ENCODE measurements at regions not wholly inside any gene's neighbourhood (a gene's known extent, or its start where the extent isn't known, plus 50 kb on each side); places are given as distances from the start of the nearest gene placed in this dataset.
"Not testable (repeated sequence)": the region's sequence is repeated elsewhere in the genome, so short reads cannot be mapped to it uniquely, and the experiment has no call there.

DNA sequence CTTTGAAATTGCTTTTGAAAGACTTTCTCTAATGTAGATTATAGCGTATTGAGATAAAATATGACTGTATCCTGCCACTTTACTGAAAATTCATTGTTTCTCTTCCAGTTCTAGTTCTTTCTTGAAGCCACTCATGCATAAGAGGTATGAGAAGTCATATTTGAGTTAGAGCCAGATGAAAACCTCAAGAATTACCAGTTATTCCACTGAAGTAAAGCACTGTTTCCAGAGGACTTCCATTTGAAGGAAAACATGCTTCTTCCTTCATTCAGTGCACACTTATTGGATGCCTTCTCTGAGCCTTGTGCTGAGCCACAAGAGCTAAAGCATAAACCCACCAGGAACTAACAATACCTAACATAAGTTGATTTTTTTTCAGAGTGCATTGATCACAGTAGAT, 513.4 kb downstream of the ZNF385D start:
- Histone ChIP-seq H3K36me3 (ENCODE audit: insufficient read depth, low read length) (no peaks in the 10 kb centered on the region), H3K4me2 (ENCODE audit: low read length) (no peak overlapping the region), H3K4me1 (ENCODE audit: control insufficient read depth, insufficient read depth, low read length) (no peaks in the 10 kb centered on the region), H3K9me3 (replicated peaks; ENCODE audit: low read length) (no peaks in the 10 kb centered on the region), H3K9ac (ENCODE audit: low read depth, low read length) (no peak overlapping the region), H3K4me3 (ENCODE audit: low read length) (no peak overlapping the region), H3K27me3 (ENCODE audit: control insufficient read depth, insufficient read depth, low read length) (no peaks in the 10 kb centered on the region)

DNA sequence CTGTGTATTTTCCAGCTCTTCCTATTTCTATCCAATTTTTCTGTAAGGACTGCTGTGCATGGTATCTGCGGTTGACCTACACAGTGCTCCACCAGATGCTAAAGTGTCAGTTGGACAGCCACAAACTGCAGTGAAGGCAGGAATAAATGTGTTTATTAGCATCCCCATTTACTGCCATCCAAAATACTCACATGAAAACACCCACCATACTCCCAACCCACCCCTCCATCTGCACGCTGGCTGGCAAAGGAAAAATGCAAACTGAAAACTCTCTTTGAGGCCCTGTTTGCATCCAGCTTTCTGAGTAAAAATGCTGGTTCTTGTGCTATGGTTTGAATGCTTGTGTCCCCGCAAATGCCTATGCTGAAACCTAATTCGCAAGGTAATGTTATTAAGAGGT, 515.5 kb downstream of the ZNF385D start:
- Histone ChIP-seq H3K9ac (ENCODE audit: low read depth, low read length) (no peak overlapping the region), H3K9me3 (replicated peaks; ENCODE audit: low read length) (no peaks in the 10 kb centered on the region), H3K4me2 (ENCODE audit: low read length) (no peak overlapping the region), H3K27me3 (ENCODE audit: control insufficient read depth, insufficient read depth, low read length) (no peaks in the 10 kb centered on the region), H3K4me1 (ENCODE audit: control insufficient read depth, insufficient read depth, low read length) (no peaks in the 10 kb centered on the region), H3K4me3 (ENCODE audit: low read length) (no peak overlapping the region), H3K36me3 (ENCODE audit: insufficient read depth, low read length) (no peaks in the 10 kb centered on the region)

GRCh38 chr3:21234933-21235332, 516.1 kb downstream of the ZNF385D start:
- Histone ChIP-seq H3K4me3 (ENCODE audit: low read length) (no peak overlapping the region), H3K4me2 (ENCODE audit: low read length) (no peak overlapping the region), H3K27me3 (ENCODE audit: control insufficient read depth, insufficient read depth, low read length) (no peaks in the 10 kb centered on the region), H3K4me1 (ENCODE audit: control insufficient read depth, insufficient read depth, low read length) (no peaks in the 10 kb centered on the region), H3K36me3 (ENCODE audit: insufficient read depth, low read length) (no peaks in the 10 kb centered on the region), H3K9me3 (replicated peaks; ENCODE audit: low read length) (no peaks in the 10 kb centered on the region), H3K9ac (ENCODE audit: low read depth, low read length) (no peak overlapping the region)

GRCh38 chr3:21229426-21230135, 521.4 kb downstream of the ZNF385D start:
- H3K4me2 ChIP-seq (ENCODE audit: low read length), result no peak overlapping the region
- H3K4me3 ChIP-seq (ENCODE audit: low read length), result no peak overlapping the region
- H3K36me3 ChIP-seq (ENCODE audit: insufficient read depth, low read length), result no peaks in the 10 kb centered on the region
- no peaks in the 10 kb centered on the region for H3K4me1 ChIP-seq (ENCODE audit: control insufficient read depth, insufficient read depth, low read length)
- no peak overlapping the region for H3K9ac ChIP-seq (ENCODE audit: low read depth, low read length)
- H3K9me3 ChIP-seq (replicated peaks; ENCODE audit: low read length), result no peaks in the 10 kb centered on the region
- H3K27me3 ChIP-seq (ENCODE audit: control insufficient read depth, insufficient read depth, low read length), result no peaks in the 10 kb centered on the region

- Histone ChIP-seq H3K9ac (ENCODE audit: low read depth, low read length) (no peak overlapping the region), H3K36me3 (ENCODE audit: insufficient read depth, low read length) (no peaks in the 10 kb centered on the region), H3K9me3 (replicated peaks; ENCODE audit: low read length) (no peaks in the 10 kb centered on the region), H3K27me3 (ENCODE audit: control insufficient read depth, insufficient read depth, low read length) (no peaks in the 10 kb centered on the region), H3K4me1 (ENCODE audit: control insufficient read depth, insufficient read depth, low read length) (no peaks in the 10 kb centered on the region), H3K4me2 (ENCODE audit: low read length) (no peak overlapping the region), H3K4me3 (ENCODE audit: low read length) (no peak overlapping the region)
These were observed 524.9 kb downstream of the ZNF385D start for GRCh38 chr3:21226086-21226485.

GRCh38 chr3:21220944-21221343, 530.1 kb downstream of the ZNF385D start:
- H3K4me1 ChIP-seq (ENCODE audit: control insufficient read depth, insufficient read depth, low read length), result no peaks in the 10 kb centered on the region
- H3K9ac ChIP-seq (ENCODE audit: low read depth, low read length), result no peak overlapping the region
- H3K36me3 ChIP-seq (ENCODE audit: insufficient read depth, low read length), result no peaks in the 10 kb centered on the region
- no peaks in the 10 kb centered on the region for H3K27me3 ChIP-seq (ENCODE audit: control insufficient read depth, insufficient read depth, low read length)
- no peak overlapping the region for H3K4me3 ChIP-seq (ENCODE audit: low read length)
- no peak overlapping the region for H3K4me2 ChIP-seq (ENCODE audit: low read length)
- no peaks in the 10 kb centered on the region for H3K9me3 ChIP-seq (replicated peaks; ENCODE audit: low read length)

DNA sequence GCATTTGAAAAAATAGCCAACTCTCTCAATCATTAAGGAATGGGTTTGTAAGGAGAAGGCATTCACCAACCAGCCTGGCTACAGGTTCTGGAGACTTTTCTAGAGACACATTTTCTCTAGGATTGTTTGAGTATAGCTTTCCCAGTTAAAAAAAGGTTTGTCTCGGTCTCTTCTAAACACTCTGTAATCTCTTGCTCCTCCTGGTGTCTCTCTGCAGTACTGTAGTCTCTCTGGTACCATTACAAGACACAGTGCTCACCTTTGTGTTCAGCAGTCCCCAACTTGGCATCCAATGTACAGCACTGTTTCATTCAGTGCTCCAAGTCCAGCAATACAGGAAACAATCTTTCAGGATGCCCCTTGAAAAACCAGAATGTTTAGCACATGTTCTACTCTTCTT, 534.4 kb downstream of the ZNF385D start:
- Histone ChIP-seq H3K4me3 (ENCODE audit: low read length) (no peak overlapping the region), H3K36me3 (ENCODE audit: insufficient read depth, low read length) (no peaks in the 10 kb centered on the region), H3K4me1 (ENCODE audit: control insufficient read depth, insufficient read depth, low read length) (no peaks in the 10 kb centered on the region), H3K4me2 (ENCODE audit: low read length) (no peak overlapping the region), H3K27me3 (ENCODE audit: control insufficient read depth, insufficient read depth, low read length) (no peaks in the 10 kb centered on the region), H3K9me3 (replicated peaks; ENCODE audit: low read length) (no peaks in the 10 kb centered on the region), H3K9ac (ENCODE audit: low read depth, low read length) (no peak overlapping the region)

GRCh38 chr3:21204122-21204521, 546.9 kb downstream of the ZNF385D start:
- not testable (repeated sequence) for H3K4me2 ChIP-seq (ENCODE audit: low read length); H3K4me3 ChIP-seq (ENCODE audit: low read length); H3K9me3 ChIP-seq (replicated peaks; ENCODE audit: low read length); H3K4me1 ChIP-seq (ENCODE audit: control insufficient read depth, insufficient read depth, low read length); H3K9ac ChIP-seq (ENCODE audit: low read depth, low read length); H3K36me3 ChIP-seq (ENCODE audit: insufficient read depth, low read length); H3K27me3 ChIP-seq (ENCODE audit: control insufficient read depth, insufficient read depth, low read length)

- no peak overlapping the region for H3K4me3 ChIP-seq (ENCODE audit: low read length)
- no peak overlapping the region for H3K9ac ChIP-seq (ENCODE audit: low read depth, low read length)
- H3K4me2 ChIP-seq (ENCODE audit: low read length), result no peak overlapping the region
- H3K4me1 ChIP-seq (ENCODE audit: control insufficient read depth, insufficient read depth, low read length), result no peaks in the 10 kb centered on the region
- H3K27me3 ChIP-seq (ENCODE audit: control insufficient read depth, insufficient read depth, low read length), result no peaks in the 10 kb centered on the region
- H3K9me3 ChIP-seq (replicated peaks; ENCODE audit: low read length), result no peaks in the 10 kb centered on the region
- no peaks in the 10 kb centered on the region for H3K36me3 ChIP-seq (ENCODE audit: insufficient read depth, low read length)
These were observed 555.8 kb downstream of the ZNF385D start for GRCh38 chr3:21195203-21195602.

DNA sequence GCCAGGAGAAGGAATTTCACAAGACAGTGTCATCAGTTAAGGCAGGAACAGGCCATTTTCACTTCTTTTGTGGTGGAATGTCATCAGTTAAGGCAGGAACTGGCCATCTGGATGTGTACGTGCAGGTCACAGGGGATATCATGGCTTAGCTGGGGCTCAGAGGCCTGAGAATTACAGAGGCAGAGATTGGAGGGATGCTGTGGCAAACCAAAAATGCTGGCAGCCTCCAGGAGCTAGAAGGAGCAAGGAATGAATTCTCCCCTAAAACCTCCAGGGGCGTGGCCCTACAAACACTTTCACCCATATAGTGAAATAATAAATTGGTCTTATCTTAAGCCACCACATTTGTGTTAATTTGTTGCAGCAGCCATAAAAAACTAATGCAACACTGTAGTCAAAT, 557.0 kb downstream of the ZNF385D start:
- not testable (repeated sequence) for H3K9me3 ChIP-seq (replicated peaks; ENCODE audit: low read length)

DNA sequence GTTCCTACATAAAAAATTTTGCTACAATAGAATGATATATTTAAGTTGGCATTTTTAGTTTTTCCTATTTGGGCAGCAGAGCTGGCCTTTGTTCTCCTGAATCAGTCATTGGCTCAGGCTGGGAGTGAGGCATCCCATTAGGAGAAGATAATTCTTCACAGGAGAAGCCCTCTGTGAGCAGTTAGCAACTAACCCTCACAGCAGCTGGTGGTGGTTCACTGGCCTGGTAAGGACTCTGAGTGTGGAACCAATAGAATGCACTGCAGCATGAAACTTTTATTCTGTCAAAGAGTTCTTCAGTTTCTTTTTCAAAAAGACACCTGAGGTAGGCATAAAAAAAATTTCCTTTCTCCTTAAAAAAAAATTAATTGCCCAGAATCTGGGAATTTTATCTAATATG, 562.6 kb downstream of the ZNF385D start:
- no peaks in the 10 kb centered on the region for H3K36me3 ChIP-seq (ENCODE audit: insufficient read depth, low read length)
- H3K4me3 ChIP-seq (ENCODE audit: low read length), result no peak overlapping the region
- no peaks in the 10 kb centered on the region for H3K9me3 ChIP-seq (replicated peaks; ENCODE audit: low read length)
- no peak overlapping the region for H3K4me2 ChIP-seq (ENCODE audit: low read length)
- no peaks in the 10 kb centered on the region for H3K27me3 ChIP-seq (ENCODE audit: control insufficient read depth, insufficient read depth, low read length)
- no peak overlapping the region for H3K9ac ChIP-seq (ENCODE audit: low read depth, low read length)
- no peaks in the 10 kb centered on the region for H3K4me1 ChIP-seq (ENCODE audit: control insufficient read depth, insufficient read depth, low read length)

More for the DNA sequence above, 557.0 kb downstream of the ZNF385D start:
- H3K9ac ChIP-seq (ENCODE audit: low read depth, low read length); H3K27me3 ChIP-seq (ENCODE audit: control insufficient read depth, insufficient read depth, low read length); H3K4me3 ChIP-seq (ENCODE audit: low read length); H3K4me2 ChIP-seq (ENCODE audit: low read length); H3K36me3 ChIP-seq (ENCODE audit: insufficient read depth, low read length); H3K4me1 ChIP-seq (ENCODE audit: control insufficient read depth, insufficient read depth, low read length): not testable (repeated sequence)

DNA sequence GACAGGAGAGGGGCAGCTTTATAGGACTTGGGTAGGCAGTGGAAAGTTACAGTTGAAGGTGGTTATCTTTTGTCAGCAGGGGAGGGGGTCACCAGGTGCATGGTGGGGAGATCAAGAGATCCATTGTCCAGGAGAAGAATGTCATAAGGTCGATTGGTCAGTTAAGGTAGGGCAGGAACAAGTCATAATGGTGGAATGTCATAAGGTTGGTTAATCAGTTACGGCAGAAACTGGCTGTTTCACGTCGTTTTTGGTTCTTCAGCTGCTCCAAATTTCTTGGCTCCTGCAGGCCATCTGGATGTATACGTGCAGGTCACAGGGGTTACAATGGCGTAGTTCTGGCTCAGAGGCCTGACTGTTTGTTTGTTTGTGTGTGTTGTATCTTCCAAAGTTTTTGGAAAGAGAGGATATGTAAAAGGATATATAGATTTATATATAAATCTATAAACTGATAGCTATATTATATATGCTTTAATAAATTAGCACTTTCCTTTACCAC, 565.1 kb downstream of the ZNF385D start:
- Histone ChIP-seq H3K4me1 (ENCODE audit: control insufficient read depth, insufficient read depth, low read length) (no peaks in the 10 kb centered on the region), H3K27me3 (ENCODE audit: control insufficient read depth, insufficient read depth, low read length) (no peaks in the 10 kb centered on the region), H3K9me3 (replicated peaks; ENCODE audit: low read length) (no peaks in the 10 kb centered on the region), H3K9ac (ENCODE audit: low read depth, low read length) (no peak overlapping the region), H3K4me2 (ENCODE audit: low read length) (no peak overlapping the region), H3K4me3 (ENCODE audit: low read length) (no peak overlapping the region), H3K36me3 (ENCODE audit: insufficient read depth, low read length) (no peaks in the 10 kb centered on the region)
